Ishikawa (cell line): ENCODE measurements at regions not wholly inside any gene's neighbourhood (a gene's known extent, or its start where the extent isn't known, plus 50 kb on each side); places are given as distances from the start of the nearest gene placed in this dataset.

Experiments used
- CEBPB ChIP-seq: IDR thresholded peaks from 2 replicates; pipeline ENCODE4 v1.6.1; 2012
- CREB1 ChIP-seq: IDR thresholded peaks from 2 replicates; pipeline ENCODE4 v1.6.1; 2012; ENCODE audit warnings: low read depth
- EGR1 ChIP-seq: IDR thresholded peaks from 2 replicates; pipeline ENCODE4 v1.6.1; 2012
- EP300 ChIP-seq: IDR thresholded peaks from 2 replicates; pipeline ENCODE4 v1.6.1; 2012; ENCODE audit warnings: borderline replicate concordance
- FOXM1 ChIP-seq: IDR thresholded peaks from 2 replicates; pipeline ENCODE4 v1.6.1; 2012; ENCODE audit warnings: low read depth, borderline replicate concordance
- MAX ChIP-seq: IDR thresholded peaks from 2 replicates; pipeline ENCODE4 v1.6.1; 2012
- NFIC ChIP-seq: IDR thresholded peaks from 2 replicates; pipeline ENCODE4 v1.6.1; 2012
- RAD21 ChIP-seq: IDR thresholded peaks from 2 replicates; pipeline ENCODE4 v1.6.1; 2012; ENCODE audit warnings: low read depth
- REST ChIP-seq: IDR thresholded peaks from 2 replicates; pipeline ENCODE4 v1.6.1; 2012; ENCODE audit warnings: low read depth, mild to moderate bottlenecking
- TAF1 ChIP-seq: IDR thresholded peaks from 2 replicates; pipeline ENCODE4 v1.6.1; 2012; ENCODE audit warnings: low read depth, mild to moderate bottlenecking
- TCF12 ChIP-seq: IDR thresholded peaks from 2 replicates; pipeline ENCODE4 v1.6.1; 2012; ENCODE audit warnings: low read depth
- TEAD4 ChIP-seq: IDR thresholded peaks from 2 replicates; pipeline ENCODE4 v1.6.1; 2012
- USF1 ChIP-seq: IDR thresholded peaks from 2 replicates; pipeline ENCODE4 v1.6.1; 2012
- YY1 ChIP-seq: IDR thresholded peaks from 2 replicates; pipeline ENCODE4 v1.6.1; 2012; ENCODE audit warnings: low read depth
- ZBTB7A ChIP-seq: IDR thresholded peaks from 2 replicates; pipeline ENCODE4 v1.6.1; 2012; ENCODE audit warnings: low read depth

- TF ChIP-seq RAD21 = no peak
- TF ChIP-seq FOXM1 = no peak
- TF ChIP-seq REST = no peak
- no peak for TF ChIP-seq MAX
- no peak for TF ChIP-seq YY1
- no peak for TF ChIP-seq NFIC
- TF ChIP-seq TCF12 = no peak
These were observed 340.3 kb upstream of the RGS6 start for GRCh38 chr14:71591929-71592328.

- TF ChIP-seq RAD21 (no peak), YY1 (no peak), TCF12 (no peak), TAF1 (no peak), TEAD4 (no peak), EP300 (no peak), MAX (no peak), EGR1 (no peak), NFIC (no peak), ZBTB7A (no peak), CEBPB (no peak), USF1 (no peak), REST (no peak)
These were observed 339.9 kb upstream of the RGS6 start for GRCh38 chr14:71592361-71592760.

GRCh38 chr14:71593966-71594365, 338.3 kb upstream of the RGS6 start:
- TF ChIP-seq YY1 (no peak), CEBPB (no peak), USF1 (no peak), ZBTB7A (no peak), NFIC (no peak), TEAD4 (no peak), CREB1 (no peak), EP300 (no peak), TAF1 (no peak), RAD21 (no peak), TCF12 (no peak), REST (no peak), EGR1 (no peak), MAX (no peak)

GRCh38 chr14:71594821-71595220, 337.4 kb upstream of the RGS6 start:
- TF ChIP-seq RAD21 (no peak), FOXM1 (no peak), TCF12 (no peak), ZBTB7A (no peak), MAX (no peak), EGR1 (no peak), YY1 (no peak), EP300 (no peak), TEAD4 (no peak), NFIC (no peak), REST (no peak), TAF1 (no peak), USF1 (no peak), CEBPB (no peak), CREB1 (no peak)
